HEK293 (cell line): ENCODE measurements at regions not wholly inside any gene's neighbourhood (a gene's known extent, or its start where the extent isn't known, plus 50 kb on each side); places are given as distances from the start of the nearest gene placed in this dataset.

ENCODE experiments used
- CTCF ChIA-PET: fragments of 350-600 bp; formaldehyde crosslinking; extraction: SDS; loops from one replicate; lab custom pipeline; 2021; ENCODE audit warnings: antibody characterized with exemption; lab: Yijun Ruan, JAX
- POLR2A ChIA-PET: fragments of 300-600 bp; formaldehyde crosslinking; extraction: SDS; loops from one replicate; lab custom pipeline; 2020; ENCODE audit warnings: antibody characterized with exemption, inconsistent platforms; lab: Yijun Ruan, JAX
- H3K27ac ChIP-seq: fragments of 200-500 bp; sonication (Bioruptor generic); 2 replicates; pipeline ENCODE4 v1.5.1; 2014; ENCODE audit warnings: low read depth, low read length, control low read depth, inconsistent platforms; ENCODE audit errors: extremely low read depth
- H3K36me3 ChIP-seq, 2 experiments: fragments of 200-500 bp in 1 of 2; sonication (Bioruptor generic) in 1 of 2; 1 replicate in 1 of 2; 2 replicates in 1 of 2; pipeline ENCODE4 v1.5.1; 2014 to 2017; ENCODE audit warnings: inconsistent platforms in 2 of 2, low read length in 2 of 2; ENCODE audit not compliant: control insufficient read depth in 2 of 2, insufficient read depth in 1 of 2
- H3K4me1 ChIP-seq: fragments of 200-500 bp; sonication (Bioruptor generic); 2 replicates; pipeline ENCODE4 v1.5.1; 2014; ENCODE audit warnings: mild to moderate bottlenecking, low read length, inconsistent platforms; ENCODE audit not compliant: control insufficient read depth, insufficient read depth
- H3K4me3 ChIP-seq: 2 replicates; pipeline ENCODE4 v1.5.1; 2011; ENCODE audit warnings: low read depth, mild to moderate bottlenecking, control low read depth, low read length, moderate library complexity
- H3K9me3 ChIP-seq: fragments of 200-500 bp; sonication (Bioruptor generic); 2 replicates; pipeline ENCODE4 v1.5.1; 2014; ENCODE audit warnings: low read depth, low read length, inconsistent platforms; ENCODE audit not compliant: control insufficient read depth, insufficient read depth
- BCL11A ChIP-seq: fragments of 450-650 bp; formaldehyde crosslinking; IDR thresholded peaks from 2 replicates; pipeline ENCODE4 v1.5.1; 2016; ENCODE audit warnings: low read depth, missing biosample characterization, missing genetic modification characterization
- SCRT1 ChIP-seq: fragments of 450-650 bp; formaldehyde crosslinking; IDR thresholded peaks from 2 replicates; pipeline ENCODE4 v1.5.1; 2016; ENCODE audit warnings: missing biosample characterization, missing genetic modification characterization, borderline replicate concordance
- TRIM28 ChIP-seq: IDR thresholded peaks from 2 replicates; pipeline ENCODE4 v1.6.1; 2011; ENCODE audit warnings: low read length, control low read depth, borderline replicate concordance
- ZFP69B ChIP-seq: fragments of 450-650 bp; formaldehyde crosslinking; IDR thresholded peaks from 2 replicates; pipeline ENCODE4 v1.5.1; 2016; ENCODE audit warnings: missing biosample characterization, missing genetic modification characterization
- ZIC2 ChIP-seq: fragments of 450-650 bp; formaldehyde crosslinking; IDR thresholded peaks from 2 replicates; pipeline ENCODE4 v1.5.1; 2016; ENCODE audit warnings: missing biosample characterization, missing genetic modification characterization
- ZNF140 ChIP-seq: fragments of 450-650 bp; formaldehyde crosslinking; IDR thresholded peaks from 2 replicates; pipeline ENCODE4 v1.5.1; 2016; ENCODE audit warnings: missing biosample characterization, missing genetic modification characterization
- ZNF146 ChIP-seq: fragments of 450-650 bp; formaldehyde crosslinking; IDR thresholded peaks from 2 replicates; pipeline ENCODE4 v1.5.1; 2016; ENCODE audit warnings: missing biosample characterization, missing genetic modification characterization
- ZNF155 ChIP-seq: fragments of 450-650 bp; formaldehyde crosslinking; IDR thresholded peaks from 2 replicates; pipeline ENCODE4 v1.5.1; 2016; ENCODE audit warnings: missing biosample characterization, missing genetic modification characterization
- ZNF211 ChIP-seq: fragments of 450-650 bp; formaldehyde crosslinking; IDR thresholded peaks from 2 replicates; pipeline ENCODE4 v1.5.1; 2016; ENCODE audit warnings: low read depth, missing biosample characterization, missing genetic modification characterization
- ZNF23 ChIP-seq: fragments of 450-650 bp; formaldehyde crosslinking; IDR thresholded peaks from 2 replicates; pipeline ENCODE4 v1.5.1; 2016; ENCODE audit warnings: missing biosample characterization, missing genetic modification characterization, borderline replicate concordance
- ZNF24 ChIP-seq: fragments of 450-650 bp; formaldehyde crosslinking; IDR thresholded peaks from 2 replicates; pipeline ENCODE4 v1.5.1; 2016; ENCODE audit warnings: missing biosample characterization, missing genetic modification characterization
- ZNF266 ChIP-seq: fragments of 450-650 bp; formaldehyde crosslinking; IDR thresholded peaks from 2 replicates; pipeline ENCODE4 v1.5.1; 2016; ENCODE audit warnings: missing biosample characterization, missing genetic modification characterization, low read depth
- ZNF350 ChIP-seq: fragments of 450-650 bp; formaldehyde crosslinking; IDR thresholded peaks from 2 replicates; pipeline ENCODE4 v1.5.0; 2017; ENCODE audit warnings: missing biosample characterization, mild to moderate bottlenecking, missing genetic modification characterization
- ZNF518A ChIP-seq: fragments of 450-650 bp; formaldehyde crosslinking; conservative IDR thresholded peaks from 2 replicates; pipeline ENCODE4 v1.5.1; 2016; ENCODE audit warnings: low read depth, missing biosample characterization, missing genetic modification characterization
- ZNF555 ChIP-seq: fragments of 450-650 bp; formaldehyde crosslinking; conservative IDR thresholded peaks from 2 replicates; pipeline ENCODE4 v1.5.1; 2017; ENCODE audit warnings: missing biosample characterization, mild to moderate bottlenecking, missing genetic modification characterization, inconsistent platforms
- ZNF585B ChIP-seq: fragments of 450-650 bp; formaldehyde crosslinking; IDR thresholded peaks from 2 replicates; pipeline ENCODE4 v1.5.1; 2016; ENCODE audit warnings: missing biosample characterization, missing genetic modification characterization
- ZNF707 ChIP-seq: fragments of 450-650 bp; formaldehyde crosslinking; IDR thresholded peaks from 2 replicates; pipeline ENCODE4 v1.5.1; 2016; ENCODE audit warnings: missing biosample characterization, missing genetic modification characterization
- ZNF747 ChIP-seq: fragments of 450-650 bp; formaldehyde crosslinking; IDR thresholded peaks from 2 replicates; pipeline ENCODE4 v1.5.1; 2016; ENCODE audit warnings: missing biosample characterization, missing genetic modification characterization
- ZNF768 ChIP-seq: fragments of 450-650 bp; formaldehyde crosslinking; IDR thresholded peaks from 2 replicates; pipeline ENCODE4 v1.5.1; 2018; ENCODE audit warnings: missing biosample characterization, mild to moderate bottlenecking, missing genetic modification characterization
- ZNF843 ChIP-seq: fragments of 450-650 bp; formaldehyde crosslinking; IDR thresholded peaks from 2 replicates; pipeline ENCODE4 v1.5.1; 2016; ENCODE audit warnings: missing biosample characterization, missing genetic modification characterization
- ZSCAN18 ChIP-seq: fragments of 450-650 bp; formaldehyde crosslinking; IDR thresholded peaks from 2 replicates; pipeline ENCODE4 v1.5.1; 2016; ENCODE audit warnings: missing biosample characterization, missing genetic modification characterization

DNA sequence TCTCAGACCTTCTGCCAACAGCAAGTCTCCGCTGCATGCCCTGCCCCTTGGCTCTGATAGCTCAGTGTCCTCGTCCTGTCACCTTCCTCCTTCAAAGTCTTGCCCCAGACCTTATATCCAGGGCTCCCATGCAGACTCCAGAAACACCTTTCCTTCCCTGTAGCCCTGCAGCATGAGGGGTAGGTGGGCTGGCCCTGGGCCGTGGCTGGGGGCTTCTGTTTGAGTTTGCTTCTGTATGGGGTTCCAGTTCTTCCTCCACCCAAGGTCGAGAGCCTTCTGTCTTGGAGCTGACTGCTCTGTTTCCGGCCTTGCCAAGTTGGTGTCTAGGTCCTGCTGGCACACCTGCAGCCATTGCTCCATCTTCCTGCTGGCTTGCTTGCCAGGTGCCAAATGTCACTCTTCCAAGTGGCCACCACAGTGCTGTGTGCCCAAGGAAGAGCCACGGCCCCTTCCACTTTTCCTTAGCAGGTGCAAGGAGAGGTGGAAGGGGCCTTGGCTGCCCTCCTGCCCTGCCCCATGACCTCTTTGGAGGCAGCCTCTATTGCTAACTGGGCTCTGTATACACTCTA is 74.8 kb upstream of the NECTIN1 start:
- ChIA-PET CTCF (no interaction called here), POLR2A (no interaction called here)
- Histone ChIP-seq H3K4me1 (no peaks in the 10 kb centered on the region), H3K36me3 (no peaks in the 10 kb centered on the region), H3K27ac (no peak overlapping the region), H3K9me3 (no peaks in the 10 kb centered on the region), H3K4me3 (no peak overlapping the region)
- TF ChIP-seq ZNF747 (tag by site-specific recombination) (no peak), ZNF555 (tag by site-specific recombination) (no peak)

DNA sequence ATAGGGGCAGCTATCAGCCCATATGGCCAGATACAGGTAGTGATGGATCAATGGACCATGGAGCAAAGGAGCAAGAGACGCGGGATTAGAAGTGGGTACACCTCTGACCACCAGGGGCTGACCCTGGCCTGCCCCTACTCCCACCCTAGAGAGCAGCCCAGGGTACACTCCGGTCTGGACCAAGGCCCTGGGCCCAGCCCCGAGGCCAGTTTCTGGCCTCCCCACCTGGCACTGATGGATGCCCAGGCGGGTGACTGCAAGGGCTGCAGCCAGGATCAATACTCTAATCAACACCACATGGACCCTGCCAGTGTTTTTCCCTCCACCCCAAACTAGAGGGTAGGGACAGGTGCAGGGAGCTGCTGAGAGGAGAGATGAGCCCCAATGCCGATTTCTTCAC is 74.1 kb upstream of the NECTIN1 start:
- POLR2A ChIA-PET: no interaction called here
- H3K4me1 ChIP-seq: no peaks in the 10 kb centered on the region
- no peak for TF ChIP-seq ZNF518A (tag by site-specific recombination)
- no peaks in the 10 kb centered on the region for H3K9me3 ChIP-seq
- H3K4me3 ChIP-seq: no peak overlapping the region
- H3K36me3 ChIP-seq: no peaks in the 10 kb centered on the region
- CTCF ChIA-PET: no interaction called here
- H3K27ac ChIP-seq: no peak overlapping the region

- H3K27ac ChIP-seq: no peak overlapping the region
- ChIA-PET POLR2A (no interaction called here), CTCF (no interaction called here)
- no peaks in the 10 kb centered on the region for H3K9me3 ChIP-seq
- no peaks in the 10 kb centered on the region for H3K4me1 ChIP-seq
- H3K4me3 ChIP-seq: no peak overlapping the region
- H3K36me3 ChIP-seq: no peaks in the 10 kb centered on the region
- TF ChIP-seq ZNF211 (tag by site-specific recombination) (no peak), ZNF768 (tag by site-specific recombination) (no peak), ZFP69B (tag by site-specific recombination) (no peak), ZSCAN18 (tag by site-specific recombination) (no peak), ZNF843 (no peak), BCL11A (tag by site-specific recombination) (no peak), TRIM28 (no peak), ZNF585B (tag by site-specific recombination) (no peak), ZNF155 (tag by site-specific recombination) (no peak), ZNF24 (tag by site-specific recombination) (no peak)
Observed at GRCh38 chr11:119802670-119803069, 73.7 kb upstream of the NECTIN1 start.

- Histone ChIP-seq H3K9me3 (no peaks in the 10 kb centered on the region), H3K4me3 (no peak overlapping the region), H3K27ac (no peak overlapping the region), H3K4me1 (no peaks in the 10 kb centered on the region), H3K36me3 (no peaks in the 10 kb centered on the region)
- no peak for TF ChIP-seq SCRT1
- TF ChIP-seq ZNF23 (tag by site-specific recombination): no peak
- no peak for TF ChIP-seq ZNF707
- no peak for TF ChIP-seq ZIC2 (tag by site-specific recombination)
- no peak for TF ChIP-seq ZNF266
- TF ChIP-seq ZNF350: no peak
- no peak for TF ChIP-seq ZNF140 (tag by site-specific recombination)
- TF ChIP-seq ZNF768 (tag by site-specific recombination): no peak
- no peak for TF ChIP-seq ZNF146 (tag by site-specific recombination)
- POLR2A ChIA-PET: no interaction called here
- CTCF ChIA-PET: interaction anchor here (0.6 kb wide), 1 partner anchor 392 kb away, joined by 3 read pairs; no protein-coding TSS in a partner anchor
Observed at GRCh38 chr11:119800619-119801018, 71.6 kb upstream of the NECTIN1 start.
